NB4 (cell line): ENCODE measurements at regions not wholly inside any gene's neighbourhood (a gene's known extent, or its start where the extent isn't known, plus 50 kb on each side); places are given as distances from the start of the nearest gene placed in this dataset.

Source experiments
- POLR2A ChIP-seq: IDR thresholded peaks from 2 replicates; pipeline ENCODE4 v1.6.1; 2011; ENCODE audit warnings: mild to moderate bottlenecking; ENCODE audit not compliant: insufficient read length; ENCODE audit errors: extremely low read depth
- TF ChIP-seq, protein P1 (sequence below): IDR thresholded peaks from one replicate; pipeline ENCODE4 v1.5.1; 2012; ENCODE audit warnings: low read depth, low read length
- TF ChIP-seq, protein P2 (sequence below): IDR thresholded peaks from 2 replicates; pipeline ENCODE4 v1.6.1; 2011; ENCODE audit warnings: low read depth, low read length

DNA sequence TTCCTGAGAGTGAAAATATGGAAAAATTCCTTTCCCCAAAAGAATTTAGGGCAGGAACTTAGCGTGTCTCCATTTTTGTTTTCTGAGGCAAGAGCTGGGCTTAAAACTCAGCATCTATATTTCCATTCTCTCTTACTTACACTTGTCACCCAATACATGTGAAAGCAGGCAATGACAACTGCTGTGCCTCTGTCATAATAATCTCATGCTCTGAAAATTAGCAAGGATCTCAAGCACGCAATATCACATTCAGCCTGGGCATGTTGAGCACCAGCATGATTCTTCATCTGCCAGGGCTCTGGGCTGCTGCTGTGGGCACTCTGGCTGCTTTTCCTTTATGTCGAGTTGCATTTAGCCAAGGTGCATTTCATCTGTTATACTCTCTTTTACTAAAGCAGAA lies 255.5 kb downstream of the SNX10 start:
- TF ChIP-seq, protein P1, sequence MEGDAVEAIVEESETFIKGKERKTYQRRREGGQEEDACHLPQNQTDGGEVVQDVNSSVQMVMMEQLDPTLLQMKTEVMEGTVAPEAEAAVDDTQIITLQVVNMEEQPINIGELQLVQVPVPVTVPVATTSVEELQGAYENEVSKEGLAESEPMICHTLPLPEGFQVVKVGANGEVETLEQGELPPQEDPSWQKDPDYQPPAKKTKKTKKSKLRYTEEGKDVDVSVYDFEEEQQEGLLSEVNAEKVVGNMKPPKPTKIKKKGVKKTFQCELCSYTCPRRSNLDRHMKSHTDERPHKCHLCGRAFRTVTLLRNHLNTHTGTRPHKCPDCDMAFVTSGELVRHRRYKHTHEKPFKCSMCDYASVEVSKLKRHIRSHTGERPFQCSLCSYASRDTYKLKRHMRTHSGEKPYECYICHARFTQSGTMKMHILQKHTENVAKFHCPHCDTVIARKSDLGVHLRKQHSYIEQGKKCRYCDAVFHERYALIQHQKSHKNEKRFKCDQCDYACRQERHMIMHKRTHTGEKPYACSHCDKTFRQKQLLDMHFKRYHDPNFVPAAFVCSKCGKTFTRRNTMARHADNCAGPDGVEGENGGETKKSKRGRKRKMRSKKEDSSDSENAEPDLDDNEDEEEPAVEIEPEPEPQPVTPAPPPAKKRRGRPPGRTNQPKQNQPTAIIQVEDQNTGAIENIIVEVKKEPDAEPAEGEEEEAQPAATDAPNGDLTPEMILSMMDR, result no peak
- TF ChIP-seq POLR2A, result no peak
- TF ChIP-seq, protein P2, sequence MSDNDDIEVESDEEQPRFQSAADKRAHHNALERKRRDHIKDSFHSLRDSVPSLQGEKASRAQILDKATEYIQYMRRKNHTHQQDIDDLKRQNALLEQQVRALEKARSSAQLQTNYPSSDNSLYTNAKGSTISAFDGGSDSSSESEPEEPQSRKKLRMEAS, result no peak
